ENCODE measurements at regions not wholly inside any gene's neighbourhood (a gene's known extent, or its start where the extent isn't known, plus 50 kb on each side); places are given as distances from the start of the nearest gene placed in this dataset.

GRCh38 chr16:87244636-87245197 lies 72.5 kb downstream of the C16orf95 start:
- Mint-ChIP-seq H3K27ac (no peak overlapping the region), H3K4me1 (no peaks in the 10 kb centered on the region), H3K9me3 (no peaks in the 10 kb centered on the region), H3K36me3 (ENCODE audit: low read depth) (no peaks in the 10 kb centered on the region), H3K27me3 (peaks cover 10% of the 10 kb centered on the region), H3K4me3 (no peak overlapping the region)
- TF ChIP-seq, protein P1, sequence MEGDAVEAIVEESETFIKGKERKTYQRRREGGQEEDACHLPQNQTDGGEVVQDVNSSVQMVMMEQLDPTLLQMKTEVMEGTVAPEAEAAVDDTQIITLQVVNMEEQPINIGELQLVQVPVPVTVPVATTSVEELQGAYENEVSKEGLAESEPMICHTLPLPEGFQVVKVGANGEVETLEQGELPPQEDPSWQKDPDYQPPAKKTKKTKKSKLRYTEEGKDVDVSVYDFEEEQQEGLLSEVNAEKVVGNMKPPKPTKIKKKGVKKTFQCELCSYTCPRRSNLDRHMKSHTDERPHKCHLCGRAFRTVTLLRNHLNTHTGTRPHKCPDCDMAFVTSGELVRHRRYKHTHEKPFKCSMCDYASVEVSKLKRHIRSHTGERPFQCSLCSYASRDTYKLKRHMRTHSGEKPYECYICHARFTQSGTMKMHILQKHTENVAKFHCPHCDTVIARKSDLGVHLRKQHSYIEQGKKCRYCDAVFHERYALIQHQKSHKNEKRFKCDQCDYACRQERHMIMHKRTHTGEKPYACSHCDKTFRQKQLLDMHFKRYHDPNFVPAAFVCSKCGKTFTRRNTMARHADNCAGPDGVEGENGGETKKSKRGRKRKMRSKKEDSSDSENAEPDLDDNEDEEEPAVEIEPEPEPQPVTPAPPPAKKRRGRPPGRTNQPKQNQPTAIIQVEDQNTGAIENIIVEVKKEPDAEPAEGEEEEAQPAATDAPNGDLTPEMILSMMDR (IDR thresholded peaks at IDR 0.05): no peak
- ChIA-PET CTCF (no interaction called here), POLR2A (no interaction called here)
- DNase-seq: no peak
- intact Hi-C loops (cut with micrococcal nuclease): no loop called here
- ATAC-seq (ENCODE audit: low read depth): no peak

GRCh38 chr16:87245511-87245910 lies 71.7 kb downstream of the C16orf95 start:
- DNase-seq: no peak
- no peak for ATAC-seq (ENCODE audit: low read depth)
- Mint-ChIP-seq H3K4me1 (no peaks in the 10 kb centered on the region), H3K27me3 (peaks cover 10% of the 10 kb centered on the region), H3K9me3 (no peaks in the 10 kb centered on the region), H3K27ac (no peak overlapping the region), H3K4me3 (no peak overlapping the region), H3K36me3 (ENCODE audit: low read depth) (no peaks in the 10 kb centered on the region)
- CTCF ChIA-PET: no interaction called here
- TF ChIP-seq, protein P1 (IDR thresholded peaks at IDR 0.05): no peak
- POLR2A ChIA-PET: no interaction called here
- intact Hi-C loops (cut with micrococcal nuclease): no loop called here

DNA sequence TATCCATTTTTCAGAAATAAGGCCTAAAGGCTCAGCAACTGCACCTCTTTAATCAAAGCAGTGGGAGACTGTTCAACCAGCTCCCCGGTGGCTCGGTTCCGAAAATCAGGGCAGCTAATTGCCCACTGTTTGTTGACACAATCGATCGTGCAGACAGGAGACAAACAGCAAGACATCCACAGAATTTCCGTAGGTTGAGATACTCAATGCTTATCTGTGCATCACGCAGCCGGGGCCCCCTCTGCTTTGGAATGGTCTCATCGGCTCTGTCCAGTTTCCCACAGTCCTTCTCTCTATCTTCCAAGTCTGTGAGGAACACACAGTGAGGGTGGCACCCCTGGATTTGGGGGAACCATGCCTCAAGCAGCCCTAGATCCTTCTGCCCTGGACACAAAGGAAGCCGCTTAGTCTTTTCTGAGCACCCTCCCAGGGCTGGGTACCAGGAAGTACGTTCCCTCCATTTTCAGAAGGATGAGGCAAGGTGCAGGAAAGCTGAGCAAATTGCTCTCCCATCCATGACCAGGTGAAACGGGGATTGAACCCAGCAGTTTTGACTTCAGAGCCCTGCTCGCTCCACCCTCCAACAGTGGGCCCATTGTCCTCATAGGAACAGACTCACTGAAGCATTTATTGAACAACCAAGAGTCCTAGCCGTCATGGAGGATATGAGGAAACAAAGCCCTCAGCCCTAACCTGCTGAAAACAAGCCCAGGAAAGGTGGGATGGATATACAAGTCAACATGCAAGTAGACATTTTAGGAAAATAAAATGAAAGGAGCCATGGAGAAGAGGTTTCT lies 70.7 kb downstream of the C16orf95 start:
- DNase-seq (no peak), ATAC-seq (ENCODE audit: low read depth) (no peak)
- no peaks in the 10 kb centered on the region for H3K36me3 Mint-ChIP-seq (ENCODE audit: low read depth)
- peaks cover 10% of the 10 kb centered on the region for H3K27me3 Mint-ChIP-seq
- POLR2A ChIA-PET: no interaction called here
- CTCF ChIA-PET: no interaction called here
- H3K4me3 Mint-ChIP-seq: no peak overlapping the region
- H3K4me1 Mint-ChIP-seq: no peaks in the 10 kb centered on the region
- TF ChIP-seq, protein P1 (IDR thresholded peaks at IDR 0.05): no peak
- H3K27ac Mint-ChIP-seq: no peak overlapping the region
- intact Hi-C loops (cut with micrococcal nuclease): no loop called here
- H3K9me3 Mint-ChIP-seq: no peaks in the 10 kb centered on the region

DNA sequence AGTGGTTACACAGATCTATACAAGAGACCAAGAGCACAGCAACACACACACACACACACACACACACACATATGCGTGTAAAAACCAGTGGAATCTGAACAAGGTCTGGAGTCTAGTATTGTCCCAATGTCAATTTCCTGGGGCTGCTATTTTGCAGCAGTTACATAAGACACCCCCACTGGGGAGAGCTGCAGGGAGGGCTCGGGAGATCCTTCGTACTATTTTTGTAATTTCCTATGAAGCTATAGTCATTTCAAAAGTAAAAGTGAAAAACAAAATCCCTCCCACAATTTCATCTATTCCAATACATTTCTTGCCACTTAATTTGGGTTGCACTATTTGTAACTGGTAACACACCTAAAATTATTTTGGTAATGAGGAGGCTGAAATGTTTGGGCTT lies 68.5 kb downstream of the C16orf95 start:
- H3K4me3 Mint-ChIP-seq: no peak overlapping the region
- DNase-seq: no peak
- ChIA-PET CTCF (no interaction called here), POLR2A (interaction anchor here (0.6 kb wide), 1 partner anchor 225 kb away, joined by 3 read pairs; no protein-coding TSS in a partner anchor)
- ATAC-seq (ENCODE audit: low read depth): no peak
- H3K4me1 Mint-ChIP-seq: no peaks in the 10 kb centered on the region
- peaks cover 5% of the 10 kb centered on the region for H3K27me3 Mint-ChIP-seq
- H3K27ac Mint-ChIP-seq: no peak overlapping the region
- TF ChIP-seq, protein P1 (IDR thresholded peaks at IDR 0.05): no peak
- intact Hi-C loops (cut with micrococcal nuclease): no loop called here
- no peaks in the 10 kb centered on the region for H3K36me3 Mint-ChIP-seq (ENCODE audit: low read depth)
- H3K9me3 Mint-ChIP-seq: no peaks in the 10 kb centered on the region

GRCh38 chr16:87249425-87249824 lies 67.8 kb downstream of the C16orf95 start:
- TF ChIP-seq, protein P1 (IDR thresholded peaks at IDR 0.05): no peak
- no peak for DNase-seq
- POLR2A ChIA-PET: no interaction called here
- Mint-ChIP-seq H3K27ac (no peak overlapping the region), H3K27me3 (peaks cover 5% of the 10 kb centered on the region), H3K9me3 (no peaks in the 10 kb centered on the region), H3K36me3 (ENCODE audit: low read depth) (no peaks in the 10 kb centered on the region), H3K4me3 (no peak overlapping the region), H3K4me1 (no peaks in the 10 kb centered on the region)
- intact Hi-C loops (cut with micrococcal nuclease): no loop called here
- CTCF ChIA-PET: no interaction called here
- ATAC-seq (ENCODE audit: low read depth): no peak

All from activated B cell treated with CpG ODN at 0.5 μM for 24 hours (primary cell).